ENCODE measurements at regions not wholly inside any gene's neighbourhood (a gene's known extent, or its start where the extent isn't known, plus 50 kb on each side); places are given as distances from the start of the nearest gene placed in this dataset.

GRCh38 chr1:212179394-212180076 lies 105.7 kb upstream of the PPP2R5A start (continued):
- TF ChIP-seq ATF3 (IDR thresholded peaks at IDR 0.05) (peak; percentile 73), ATF3 (CRISPR knock-in tag; conservative IDR thresholded peaks at IDR 0.05) (no peak), EHMT2 (IDR thresholded peaks at IDR 0.05) (0 out of 2 replicates have a peak, but pooled peaks have one; percentile 40), ELF1 (tag; IDR thresholded peaks at IDR 0.05) (no peak), RBM25 (IDR thresholded peaks at IDR 0.05; ENCODE audit: low read depth, low read length, severe bottlenecking) (no peak), ZNF584 (CRISPR knock-in tag; IDR thresholded peaks at IDR 0.05; ENCODE audit: low read depth) (no peak), ZNF277 (CRISPR knock-in tag; IDR thresholded peaks at IDR 0.05; ENCODE audit: borderline replicate concordance) (no peak), IRF1 (CRISPR knock-in tag; IDR thresholded peaks at IDR 0.05; ENCODE audit: borderline replicate concordance) (0 out of 2 replicates have a peak, but pooled peaks have one; percentile 26), CREB5 (CRISPR knock-in tag; IDR thresholded peaks at IDR 0.05) (no peak)
- TF ChIP-seq, protein P1, sequence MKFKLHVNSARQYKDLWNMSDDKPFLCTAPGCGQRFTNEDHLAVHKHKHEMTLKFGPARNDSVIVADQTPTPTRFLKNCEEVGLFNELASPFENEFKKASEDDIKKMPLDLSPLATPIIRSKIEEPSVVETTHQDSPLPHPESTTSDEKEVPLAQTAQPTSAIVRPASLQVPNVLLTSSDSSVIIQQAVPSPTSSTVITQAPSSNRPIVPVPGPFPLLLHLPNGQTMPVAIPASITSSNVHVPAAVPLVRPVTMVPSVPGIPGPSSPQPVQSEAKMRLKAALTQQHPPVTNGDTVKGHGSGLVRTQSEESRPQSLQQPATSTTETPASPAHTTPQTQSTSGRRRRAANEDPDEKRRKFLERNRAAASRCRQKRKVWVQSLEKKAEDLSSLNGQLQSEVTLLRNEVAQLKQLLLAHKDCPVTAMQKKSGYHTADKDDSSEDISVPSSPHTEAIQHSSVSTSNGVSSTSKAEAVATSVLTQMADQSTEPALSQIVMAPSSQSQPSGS (CRISPR knock-in tag; IDR thresholded peaks at IDR 0.05), result no peak
- TF ChIP-seq, protein P2, sequence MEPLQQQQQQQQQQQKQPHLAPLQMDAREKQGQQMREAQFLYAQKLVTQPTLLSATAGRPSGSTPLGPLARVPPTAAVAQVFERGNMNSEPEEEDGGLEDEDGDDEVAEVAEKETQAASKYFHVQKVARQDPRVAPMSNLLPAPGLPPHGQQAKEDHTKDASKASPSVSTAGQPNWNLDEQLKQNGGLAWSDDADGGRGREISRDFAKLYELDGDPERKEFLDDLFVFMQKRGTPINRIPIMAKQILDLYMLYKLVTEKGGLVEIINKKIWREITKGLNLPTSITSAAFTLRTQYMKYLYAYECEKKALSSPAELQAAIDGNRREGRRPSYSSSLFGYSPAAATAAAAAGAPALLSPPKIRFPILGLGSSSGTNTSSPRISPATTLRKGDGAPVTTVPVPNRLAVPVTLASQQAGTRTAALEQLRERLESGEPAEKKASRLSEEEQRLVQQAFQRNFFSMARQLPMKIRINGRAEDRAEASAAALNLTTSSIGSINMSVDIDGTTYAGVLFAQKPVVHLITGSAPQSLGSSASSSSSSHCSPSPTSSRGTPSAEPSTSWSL (CRISPR knock-in tag; IDR thresholded peaks at IDR 0.05; ENCODE audit: borderline replicate concordance), result no peak
- TF ChIP-seq, protein P3, sequence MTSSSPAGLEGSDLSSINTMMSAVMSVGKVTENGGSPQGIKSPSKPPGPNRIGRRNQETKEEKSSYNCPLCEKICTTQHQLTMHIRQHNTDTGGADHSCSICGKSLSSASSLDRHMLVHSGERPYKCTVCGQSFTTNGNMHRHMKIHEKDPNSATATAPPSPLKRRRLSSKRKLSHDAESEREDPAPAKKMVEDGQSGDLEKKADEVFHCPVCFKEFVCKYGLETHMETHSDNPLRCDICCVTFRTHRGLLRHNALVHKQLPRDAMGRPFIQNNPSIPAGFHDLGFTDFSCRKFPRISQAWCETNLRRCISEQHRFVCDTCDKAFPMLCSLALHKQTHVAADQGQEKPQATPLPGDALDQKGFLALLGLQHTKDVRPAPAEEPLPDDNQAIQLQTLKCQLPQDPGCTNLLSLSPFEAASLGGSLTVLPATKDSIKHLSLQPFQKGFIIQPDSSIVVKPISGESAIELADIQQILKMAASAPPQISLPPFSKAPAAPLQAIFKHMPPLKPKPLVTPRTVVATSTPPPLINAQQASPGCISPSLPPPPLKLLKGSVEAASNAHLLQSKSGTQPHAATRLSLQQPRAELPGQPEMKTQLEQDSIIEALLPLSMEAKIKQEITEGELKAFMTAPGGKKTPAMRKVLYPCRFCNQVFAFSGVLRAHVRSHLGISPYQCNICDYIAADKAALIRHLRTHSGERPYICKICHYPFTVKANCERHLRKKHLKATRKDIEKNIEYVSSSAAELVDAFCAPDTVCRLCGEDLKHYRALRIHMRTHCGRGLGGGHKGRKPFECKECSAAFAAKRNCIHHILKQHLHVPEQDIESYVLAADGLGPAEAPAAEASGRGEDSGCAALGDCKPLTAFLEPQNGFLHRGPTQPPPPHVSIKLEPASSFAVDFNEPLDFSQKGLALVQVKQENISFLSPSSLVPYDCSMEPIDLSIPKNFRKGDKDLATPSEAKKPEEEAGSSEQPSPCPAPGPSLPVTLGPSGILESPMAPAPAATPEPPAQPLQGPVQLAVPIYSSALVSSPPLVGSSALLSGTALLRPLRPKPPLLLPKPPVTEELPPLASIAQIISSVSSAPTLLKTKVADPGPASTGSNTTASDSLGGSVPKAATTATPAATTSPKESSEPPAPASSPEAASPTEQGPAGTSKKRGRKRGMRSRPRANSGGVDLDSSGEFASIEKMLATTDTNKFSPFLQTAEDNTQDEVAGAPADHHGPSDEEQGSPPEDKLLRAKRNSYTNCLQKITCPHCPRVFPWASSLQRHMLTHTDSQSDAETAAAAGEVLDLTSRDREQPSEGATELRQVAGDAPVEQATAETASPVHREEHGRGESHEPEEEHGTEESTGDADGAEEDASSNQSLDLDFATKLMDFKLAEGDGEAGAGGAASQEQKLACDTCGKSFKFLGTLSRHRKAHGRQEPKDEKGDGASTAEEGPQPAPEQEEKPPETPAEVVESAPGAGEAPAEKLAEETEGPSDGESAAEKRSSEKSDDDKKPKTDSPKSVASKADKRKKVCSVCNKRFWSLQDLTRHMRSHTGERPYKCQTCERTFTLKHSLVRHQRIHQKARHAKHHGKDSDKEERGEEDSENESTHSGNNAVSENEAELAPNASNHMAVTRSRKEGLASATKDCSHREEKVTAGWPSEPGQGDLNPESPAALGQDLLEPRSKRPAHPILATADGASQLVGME (CRISPR knock-in tag; IDR thresholded peaks at IDR 0.05), result no peak
